ENCODE measurements at regions not wholly inside any gene's neighbourhood (a gene's known extent, or its start where the extent isn't known, plus 50 kb on each side); places are given as distances from the start of the nearest gene placed in this dataset.

DNA sequence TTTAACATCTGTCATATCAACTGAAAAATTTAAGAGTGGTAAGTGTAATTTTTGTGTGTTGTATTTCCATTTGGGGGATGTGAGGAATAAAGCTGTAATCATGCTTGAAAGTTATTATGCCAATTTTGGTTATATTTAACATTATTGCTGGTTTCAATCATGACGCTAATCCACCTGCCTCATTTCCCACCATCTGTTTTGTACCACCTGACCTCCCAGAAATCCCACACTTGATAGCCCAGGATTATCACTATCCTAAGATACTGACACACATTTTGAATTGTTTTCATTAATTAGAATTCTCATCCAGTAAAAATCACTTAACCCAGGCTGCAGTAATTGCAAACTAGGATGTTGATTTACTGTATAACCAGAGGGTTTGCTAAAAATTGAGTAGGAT is 1119.8 kb downstream of the AACS start:
- no peak for DNase-seq

DNA sequence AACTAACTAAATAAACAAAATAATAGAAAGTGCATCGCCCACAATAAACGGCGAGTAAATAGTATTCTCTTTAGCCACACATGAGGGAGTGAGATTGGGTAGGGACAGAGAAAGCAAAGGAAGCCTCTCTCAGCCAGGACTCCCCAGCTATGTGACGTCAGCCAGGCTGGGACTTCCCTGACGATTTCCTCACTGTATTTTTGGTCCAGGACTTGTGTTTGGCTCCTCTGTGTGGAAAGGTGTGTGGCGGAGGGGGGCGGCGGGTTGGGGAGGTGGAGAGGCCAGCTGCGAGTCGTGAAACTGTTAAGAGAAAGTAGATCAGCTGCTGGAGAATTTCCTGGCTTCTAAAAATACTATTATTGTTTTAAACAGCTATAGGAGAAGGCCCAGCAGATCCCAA is 1124.6 kb downstream of the AACS start:
- DNase-seq = peak in 1 of 3 donors; percentile 18

DNA sequence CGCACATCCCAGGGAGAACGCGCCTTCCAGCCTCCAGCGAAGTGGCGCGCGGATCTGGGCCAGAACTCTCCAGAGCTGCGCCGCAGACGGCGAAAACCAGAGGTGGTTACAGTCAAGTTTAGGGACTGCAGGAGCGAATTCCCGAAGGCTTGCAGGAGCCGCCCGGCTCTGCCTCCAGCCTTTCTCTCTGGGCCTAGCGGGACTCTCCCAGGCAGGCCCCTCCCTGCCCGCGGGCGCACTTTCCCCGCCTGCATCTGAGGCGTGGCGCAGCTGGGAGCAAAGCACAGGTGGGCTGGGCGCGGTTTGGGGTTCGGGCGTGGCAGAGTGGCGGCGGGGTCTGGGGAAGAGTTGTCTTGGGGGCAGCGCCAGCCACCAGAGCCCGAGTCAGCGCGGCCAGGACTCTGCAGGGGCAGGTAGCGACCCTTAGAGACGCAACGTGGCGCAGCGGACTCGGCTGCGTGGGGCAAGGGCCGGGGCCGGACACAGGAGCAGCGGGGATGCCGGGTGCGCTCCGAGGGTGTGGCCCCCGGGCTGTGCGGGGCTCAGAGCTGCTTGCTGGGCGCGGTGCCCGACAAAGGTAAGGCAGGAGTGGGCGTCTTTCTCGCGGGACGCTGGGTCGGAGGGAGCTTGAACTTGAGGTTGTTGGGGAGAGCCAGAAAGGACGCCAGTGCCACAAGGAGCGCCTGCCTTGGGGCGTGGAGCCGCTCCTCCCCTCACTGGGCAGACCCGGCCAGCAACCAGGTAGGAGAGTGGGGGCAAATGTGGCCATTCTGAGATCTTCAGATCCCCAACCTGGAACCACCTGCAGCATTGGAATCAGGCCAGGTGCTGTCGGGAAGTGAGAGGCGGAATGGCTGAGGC is 1126.0 kb downstream of the AACS start:
- peak in 1 of 3 donors; percentile 33 for DNase-seq

DNA sequence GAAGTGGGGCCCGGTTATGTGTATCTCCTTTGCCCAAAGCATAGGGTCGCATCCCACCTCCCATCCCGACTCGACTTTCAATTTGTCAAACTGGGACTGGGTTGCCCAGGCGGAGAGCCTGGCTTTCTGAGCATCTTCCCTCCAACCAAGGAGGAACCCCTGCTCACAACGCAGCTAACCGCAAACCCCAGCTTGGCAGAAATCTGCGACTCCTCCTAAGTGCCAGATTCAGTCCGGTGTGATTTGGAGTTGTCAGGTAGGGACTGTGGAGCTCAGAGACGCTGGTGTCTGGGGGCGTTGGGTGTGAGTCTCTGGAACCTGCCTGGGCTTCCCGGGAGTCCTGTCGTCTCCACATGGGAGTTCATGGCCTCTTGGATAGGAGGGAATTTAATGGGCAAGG is 1126.7 kb downstream of the AACS start:
- DNase-seq = no peak

DNA sequence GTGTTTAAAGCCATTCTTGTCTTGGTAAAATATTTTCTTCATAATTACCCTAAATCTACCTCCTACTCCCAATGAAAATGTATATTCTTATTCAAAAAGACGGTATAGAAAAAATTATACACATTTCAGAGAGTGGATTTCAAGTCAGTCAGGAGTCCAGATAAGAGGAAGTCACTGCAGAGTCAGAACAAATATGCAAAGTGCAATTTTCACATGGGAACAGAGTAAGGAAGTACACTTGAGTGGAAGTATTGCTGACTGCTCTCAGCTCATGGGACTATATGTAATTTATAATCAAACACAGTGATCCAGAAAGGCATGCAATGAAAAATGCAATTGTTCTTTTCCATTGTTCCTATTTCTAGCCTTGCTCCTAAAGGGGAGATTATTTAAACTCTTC is 1128.0 kb downstream of the AACS start:
- no peak for DNase-seq

DNA sequence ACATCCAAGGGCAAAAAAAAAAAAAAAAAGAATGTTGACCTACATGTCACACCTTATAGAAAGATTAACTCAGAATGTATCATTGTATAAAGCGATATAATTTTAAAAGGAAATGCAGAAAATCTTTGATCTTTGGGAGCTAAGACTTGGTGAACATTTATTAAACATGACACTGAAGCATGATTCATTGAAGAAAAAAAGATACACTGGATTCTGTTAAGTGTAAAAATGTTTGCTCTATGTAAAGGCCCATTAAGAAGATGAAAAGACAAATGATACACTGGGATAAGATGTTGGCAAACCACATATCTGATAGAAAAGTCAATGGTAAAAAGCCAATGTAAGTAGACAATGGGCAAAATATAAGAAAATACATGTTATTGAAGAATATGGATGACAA is 1131.0 kb downstream of the AACS start:
- no peak for DNase-seq

DNA sequence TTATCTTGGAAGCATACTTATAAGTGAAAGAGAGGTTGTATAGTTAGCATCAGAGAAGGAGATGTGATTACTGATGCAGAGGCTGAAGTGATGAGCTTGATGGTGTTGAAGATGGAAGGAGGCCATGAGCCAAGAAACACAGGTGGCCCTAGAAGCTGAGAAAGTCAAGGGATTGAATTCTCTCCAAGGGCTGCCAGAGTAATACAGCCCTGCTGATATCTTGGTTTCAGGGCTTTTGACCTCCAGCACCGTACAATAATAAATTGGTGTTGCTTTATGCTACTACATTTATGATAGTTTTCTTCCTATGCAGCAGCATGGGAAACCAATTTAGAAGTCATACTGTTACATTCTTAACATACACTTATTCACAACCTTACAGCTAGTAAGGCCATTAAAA is 1133.3 kb downstream of the AACS start:
- DNase-seq = no peak

DNA sequence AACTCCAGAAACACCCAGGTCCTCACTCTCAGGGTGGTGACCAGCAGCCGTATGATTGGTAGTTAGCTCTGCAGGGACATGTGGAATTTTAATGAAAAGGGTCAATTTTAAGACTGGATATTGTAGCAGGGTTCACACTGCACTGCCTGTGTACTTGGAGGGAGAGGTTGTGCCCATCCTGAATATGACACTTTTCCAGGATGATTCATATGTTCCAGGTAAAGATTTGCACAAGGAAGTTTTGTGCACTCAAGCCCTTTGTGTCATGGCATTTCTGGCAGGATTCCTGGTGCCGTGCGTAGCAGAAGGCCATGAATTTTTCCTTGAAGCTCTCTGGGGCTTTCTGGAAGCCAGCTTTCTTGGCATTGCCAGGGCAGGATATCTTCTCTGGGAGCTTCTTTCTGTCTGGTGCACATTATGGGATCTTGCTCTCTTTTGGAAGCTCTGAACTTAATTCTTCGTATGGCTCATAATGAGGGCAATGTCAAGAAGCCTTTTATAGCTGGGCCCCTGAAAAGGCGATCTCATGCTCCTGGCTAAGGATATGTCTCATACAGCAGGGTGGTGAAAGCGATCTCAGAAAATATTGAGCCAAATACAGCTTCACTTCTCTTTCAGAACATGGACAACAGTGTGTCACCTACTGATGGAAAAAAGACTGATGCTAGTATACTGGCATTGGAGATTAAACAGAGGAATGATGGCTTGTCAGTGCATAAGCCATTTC is 1133.9 kb downstream of the AACS start:
- DNase-seq = no peak

DNA sequence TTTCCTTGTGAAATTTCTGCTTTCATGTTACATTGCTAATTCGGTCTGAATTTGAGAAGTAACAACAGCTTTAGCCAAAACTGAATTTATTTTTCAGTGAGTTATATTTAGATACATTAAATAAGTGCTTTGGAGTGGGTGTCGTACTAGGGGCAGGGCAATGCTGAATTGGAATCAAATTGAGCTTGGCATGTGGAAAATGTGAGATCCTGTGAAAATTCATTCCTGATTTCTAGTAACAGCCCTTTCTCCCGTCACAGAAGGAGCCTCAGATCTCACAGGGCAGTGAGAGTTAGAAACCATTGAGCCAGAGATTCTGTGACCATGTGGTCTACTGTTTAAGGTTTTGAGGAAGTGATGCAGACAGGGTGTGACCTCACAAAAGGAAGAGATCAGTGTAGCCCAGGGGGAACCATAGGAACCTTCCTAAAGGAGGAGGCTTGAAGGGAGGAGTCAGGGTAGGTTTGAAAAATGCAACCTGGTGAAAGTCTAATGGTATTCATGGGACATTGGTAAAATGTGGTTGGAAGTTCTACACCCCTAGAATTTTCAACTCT is 1136.8 kb downstream of the AACS start:
- no peak for DNase-seq

DNA sequence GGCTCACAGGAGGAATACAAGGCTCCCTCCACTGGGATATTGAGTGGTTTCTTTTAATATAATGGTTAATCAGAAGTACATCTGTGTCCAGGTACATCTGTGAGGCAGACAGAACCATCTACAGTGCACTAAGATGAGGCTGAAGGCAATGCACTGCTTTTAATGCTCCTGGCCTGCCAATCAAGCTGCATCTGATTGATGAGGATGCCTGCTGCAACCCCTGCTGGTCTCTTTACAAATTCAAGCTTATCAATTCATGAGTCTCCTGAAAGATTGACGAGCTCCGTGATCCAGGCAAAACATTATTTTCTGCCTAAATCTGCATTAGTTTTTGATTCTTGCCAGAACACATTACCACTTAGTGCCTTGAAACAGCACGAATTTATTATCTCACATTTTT is 1139.1 kb downstream of the AACS start:
- DNase-seq = no peak

DNA sequence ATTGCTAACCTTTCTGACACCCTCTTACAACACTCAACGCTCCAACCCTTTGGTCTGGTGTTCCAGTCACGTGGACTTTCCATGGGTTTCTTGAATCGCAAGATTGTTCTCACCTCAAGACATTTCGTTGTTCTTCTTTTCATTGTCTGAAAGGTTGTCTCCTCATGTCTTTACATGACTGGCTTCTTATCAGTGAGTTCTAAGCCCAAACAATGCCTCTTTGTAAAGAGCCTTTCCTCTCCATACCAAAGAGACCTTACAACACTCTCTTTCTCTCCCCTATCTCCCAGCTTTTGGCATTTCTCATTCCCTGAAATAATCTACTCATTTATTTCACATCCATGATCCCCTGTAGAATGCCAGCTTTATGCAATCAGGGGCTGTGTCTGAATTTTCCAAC is 1144.8 kb downstream of the AACS start:
- no peak for DNase-seq

DNA sequence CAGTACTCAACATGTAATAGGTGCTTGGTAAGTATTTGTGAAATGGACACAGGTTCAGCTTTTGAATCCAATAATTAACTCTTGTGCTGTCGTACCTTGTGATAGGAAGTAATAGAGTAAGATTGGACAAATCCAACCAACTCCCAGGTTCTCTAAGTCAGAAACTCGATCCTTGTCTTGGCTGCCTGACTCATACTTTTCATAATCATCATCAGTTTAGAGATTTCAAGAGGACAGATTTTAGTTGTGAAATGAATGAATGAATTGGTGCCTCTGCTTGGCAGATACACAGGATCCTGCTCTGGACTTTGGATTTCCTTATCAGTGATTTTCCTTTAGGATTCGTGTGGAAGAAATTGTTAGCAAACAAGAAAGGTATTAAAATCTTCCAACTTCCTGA is 1145.2 kb downstream of the AACS start:
- no peak for DNase-seq

DNA sequence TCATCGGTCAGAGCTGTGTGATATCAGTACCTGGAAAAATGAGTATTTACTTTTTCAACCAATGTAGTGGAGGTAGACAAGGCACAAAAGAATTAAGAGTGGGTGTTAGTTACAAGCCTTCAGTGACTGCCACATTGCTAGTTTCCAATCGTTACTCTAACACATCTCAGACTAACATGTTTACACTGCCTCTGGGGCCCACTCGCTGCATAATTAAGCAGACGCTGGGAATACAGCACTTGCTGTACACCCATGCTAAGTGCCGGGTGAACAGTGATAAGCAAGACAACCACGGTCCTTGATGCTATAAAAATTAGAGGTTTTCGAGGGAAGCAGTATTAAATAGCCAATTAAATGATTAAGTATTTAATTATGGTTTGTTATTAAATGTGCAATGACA is 1147.6 kb downstream of the AACS start:
- DNase-seq = no peak

DNA sequence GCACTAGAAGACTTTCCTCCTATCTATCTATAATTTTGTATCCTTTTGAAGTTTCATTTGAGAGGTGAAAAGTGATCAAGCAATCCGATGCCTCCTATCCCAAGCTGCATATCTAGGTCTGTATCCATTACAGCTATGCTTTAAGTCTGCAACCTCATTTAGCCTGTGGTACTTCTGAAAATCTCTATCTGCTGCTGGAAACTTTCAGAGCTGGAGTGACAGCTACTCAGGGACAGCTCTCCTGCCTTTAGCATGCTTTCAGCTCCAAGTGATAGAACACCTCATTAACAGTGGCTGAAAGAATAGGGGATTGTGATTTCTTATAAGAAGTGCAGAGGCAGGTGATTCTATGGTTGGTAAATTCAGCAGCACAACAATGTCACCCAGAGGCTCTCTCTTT is 1153.5 kb downstream of the AACS start:
- DNase-seq = no peak

DNA sequence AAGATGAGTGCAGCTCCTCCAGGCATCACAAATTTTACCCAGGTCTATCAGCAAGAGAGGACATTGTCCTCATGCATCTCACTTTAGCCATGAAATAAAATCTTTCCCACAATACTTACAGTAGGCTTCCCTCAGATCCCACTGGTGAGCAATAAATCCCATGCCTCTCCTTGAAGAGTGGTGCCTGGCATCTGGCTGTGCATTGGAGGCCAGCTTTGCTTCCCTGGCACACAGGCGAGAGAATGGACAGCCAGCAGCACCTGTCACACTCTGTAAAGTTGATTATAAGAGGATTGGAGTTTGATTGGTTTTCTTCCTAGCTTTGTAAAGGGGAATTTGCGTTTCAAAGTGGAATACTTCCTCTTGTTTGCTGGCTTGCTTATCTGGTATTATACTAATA is 1153.9 kb downstream of the AACS start:
- DNase-seq = no peak

DNA sequence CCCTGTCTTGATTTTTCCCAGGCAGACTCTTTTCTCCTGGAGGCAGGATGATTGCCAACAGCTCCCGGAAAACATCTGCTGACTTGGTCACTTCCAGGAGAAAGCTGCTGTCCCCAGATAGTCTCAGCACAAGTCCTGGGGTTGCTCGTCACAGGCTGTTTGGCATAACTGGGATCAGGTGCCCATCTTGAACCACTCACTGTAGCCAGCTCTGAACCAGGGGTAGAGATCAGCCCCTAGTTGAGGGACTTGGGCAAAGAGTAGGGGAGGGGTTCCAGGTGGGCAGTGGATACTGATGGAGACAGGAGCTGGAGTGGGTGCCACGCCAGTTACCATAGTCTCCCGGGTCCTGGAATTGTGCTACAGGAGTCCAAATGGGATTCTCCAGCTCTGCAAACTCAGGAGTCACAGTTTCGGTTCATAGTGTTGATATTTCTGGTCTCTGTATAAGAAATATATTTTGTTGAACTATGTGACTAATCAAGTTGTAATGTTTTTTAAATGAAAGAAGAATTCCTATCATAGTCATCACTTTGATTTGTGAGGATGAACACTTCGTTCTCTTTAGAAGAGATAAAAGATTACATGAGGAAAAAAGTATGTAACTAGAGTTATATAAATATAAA is 1154.5 kb downstream of the AACS start:
- peak in 1 of 3 donors; percentile 5 for DNase-seq

DNA sequence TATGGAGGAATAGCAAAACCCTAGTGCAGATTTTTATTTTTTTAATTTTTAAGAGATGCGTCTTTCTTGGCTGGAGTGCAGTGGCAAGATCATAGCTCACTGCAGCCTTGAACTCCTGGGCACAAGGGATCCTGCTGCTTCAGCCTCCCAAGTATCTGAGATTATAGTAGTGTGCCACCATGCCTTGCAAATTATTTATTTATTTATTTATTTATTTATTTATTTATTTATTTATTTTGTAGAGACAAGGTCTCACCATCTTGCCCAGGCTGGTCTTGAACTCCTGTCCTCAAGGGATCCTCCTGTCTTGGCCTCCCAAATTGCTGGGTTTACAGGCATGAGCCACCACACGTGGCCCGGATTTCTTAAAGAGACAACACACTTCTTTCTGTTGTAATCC is 1158.8 kb downstream of the AACS start:
- no peak for DNase-seq

DNA sequence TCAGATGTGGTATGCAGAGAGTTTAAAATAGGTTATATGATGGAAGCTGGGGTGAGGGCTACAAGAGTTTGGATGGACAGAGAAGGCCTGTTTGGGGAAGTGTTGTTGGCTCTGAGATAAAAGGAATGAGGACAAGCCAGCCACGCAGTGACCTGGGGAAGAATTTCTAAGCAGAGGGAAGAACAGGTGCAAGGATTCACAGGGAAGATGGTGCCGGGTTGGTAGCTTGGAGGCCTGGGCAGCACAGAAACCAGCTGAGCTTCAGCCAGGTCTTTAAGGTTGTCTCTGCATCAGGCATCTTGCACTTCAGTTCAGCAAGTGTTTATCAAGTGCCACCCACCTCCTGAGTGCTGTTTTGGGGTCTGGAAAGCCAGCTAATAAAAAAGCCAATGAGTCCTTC is 1163.7 kb downstream of the AACS start:
- DNase-seq = no peak

DNA sequence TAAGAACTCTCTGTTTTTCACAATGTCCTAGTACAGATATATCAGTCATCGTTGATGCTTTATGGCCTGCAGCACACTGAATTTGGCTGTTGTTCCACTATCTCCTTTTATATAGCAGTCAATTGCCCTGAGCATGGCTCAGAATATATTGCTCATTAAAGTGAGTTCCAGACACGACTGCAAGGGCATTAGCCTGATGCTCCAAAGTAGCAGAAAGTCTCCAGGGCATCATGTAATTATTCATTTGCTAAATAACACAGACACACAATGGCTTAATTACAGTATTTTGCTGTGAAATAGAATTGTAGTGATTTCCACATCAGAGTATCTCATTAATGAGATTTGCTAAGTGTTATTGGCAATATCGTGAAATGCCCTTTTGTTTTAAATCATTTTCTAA is 1167.5 kb downstream of the AACS start:
- no peak for DNase-seq

DNA sequence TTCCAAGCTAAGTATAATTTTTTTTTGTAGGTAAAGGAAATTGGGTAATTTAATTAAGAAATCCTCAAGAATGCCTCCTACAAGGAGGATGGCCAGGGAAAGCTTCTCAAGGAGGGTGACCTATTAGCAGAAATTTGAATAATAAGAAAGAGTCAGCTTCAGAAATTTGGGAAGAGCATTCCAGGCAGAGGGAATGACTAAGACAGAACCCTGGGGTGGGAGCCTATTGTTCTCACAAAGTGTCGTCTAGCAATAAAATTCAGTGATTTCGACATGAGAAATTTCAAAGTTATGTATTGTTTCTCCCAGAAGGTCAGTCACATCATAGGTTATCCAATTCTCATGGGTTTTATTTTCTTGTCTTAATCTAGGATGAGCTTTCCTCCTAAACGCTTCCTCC is 1168.4 kb downstream of the AACS start:
- DNase-seq = no peak

DNA sequence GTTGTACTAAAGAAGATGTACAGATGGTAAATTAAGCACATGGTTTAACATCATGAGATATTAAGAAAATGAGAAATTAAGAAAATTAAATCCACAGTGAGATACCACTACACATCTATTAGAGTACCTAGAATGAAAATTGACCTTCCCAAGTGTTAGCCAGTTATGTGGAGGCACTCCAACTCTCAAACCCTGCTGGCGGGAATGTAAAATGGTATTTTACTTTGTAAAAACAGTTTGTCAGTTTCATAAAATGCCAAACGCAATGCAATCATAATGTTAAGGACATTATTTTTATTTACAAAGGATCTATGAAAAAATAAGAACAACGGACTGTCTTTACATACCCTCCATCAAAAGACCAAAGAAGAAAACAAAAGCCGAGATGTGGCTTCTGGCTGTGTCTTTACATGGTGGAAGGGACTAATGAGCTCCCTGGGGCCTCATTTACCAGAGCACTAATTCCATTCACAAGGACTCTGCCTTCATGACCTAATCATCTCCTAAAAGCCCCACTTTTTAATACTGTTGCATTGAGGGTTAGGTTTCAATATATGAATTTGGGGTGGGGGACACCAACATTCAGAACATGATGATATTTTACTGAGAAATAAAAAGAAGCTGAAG is 1178.7 kb downstream of the AACS start:
- no peak for DNase-seq

DNA sequence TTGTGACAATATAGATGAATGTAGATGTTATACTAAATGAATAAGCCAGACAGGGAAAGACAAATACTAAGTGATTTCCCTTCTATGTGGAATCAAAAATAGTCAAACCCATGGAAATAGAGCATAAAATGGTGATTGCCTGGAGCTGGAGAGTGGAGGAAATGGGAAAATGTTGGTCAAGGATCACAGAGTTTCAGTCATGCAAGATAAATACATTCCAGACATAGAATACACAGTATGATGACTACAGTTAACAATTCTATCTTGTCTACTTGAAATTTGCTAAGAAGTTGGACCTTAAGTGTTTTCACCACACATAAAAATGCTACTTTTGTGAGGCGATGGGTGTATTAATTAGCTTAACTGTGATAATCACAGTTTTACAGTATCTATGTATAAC is 1182.7 kb downstream of the AACS start:
- no peak for DNase-seq

Measured in muscle of back (tissue), 3 donors.